ENCODE measurements at regions not wholly inside any gene's neighbourhood (a gene's known extent, or its start where the extent isn't known, plus 50 kb on each side); places are given as distances from the start of the nearest gene placed in this dataset.
"Not testable (repeated sequence)": the region's sequence is repeated elsewhere in the genome, so short reads cannot be mapped to it uniquely, and the experiment has no call there.

GRCh38 chr20:47915495-47915894 lies 130.2 kb upstream of the SULF2 start:
- no CpG with 5 or more reads among the region's 3 CpGs for WGBS (ENCODE audit: extremely low coverage, insufficient coverage, insufficient read length)

GRCh38 chr20:47914792-47915191 lies 129.5 kb upstream of the SULF2 start:
- no peak overlapping the region for H3K27ac ChIP-seq (ENCODE audit: low read depth, low read length)
- no peak overlapping the region for H3K4ac ChIP-seq (ENCODE audit: low read depth, low read length)
- no peaks in the 10 kb centered on the region for H3K36me3 ChIP-seq (ENCODE audit: control insufficient read depth in 1 of 2, insufficient read depth in 2 of 2, low read length in 2 of 2)
- peaks cover 25% of the 10 kb centered on the region for H3K9me3 ChIP-seq (ENCODE audit: insufficient read depth, low read depth, low read length)
- no peak for DNase-seq
- H3K18ac ChIP-seq (ENCODE audit: low read length) = no peak overlapping the region
- H4K12ac ChIP-seq (ENCODE audit: low read depth, low read length) = no peak overlapping the region
- H2AFZ ChIP-seq (ENCODE audit: insufficient read depth, low read length, poor library complexity) = no peak overlapping the region
- H3K4me1 ChIP-seq (ENCODE audit: control insufficient read depth in 1 of 2, insufficient read depth in 2 of 2, low read length in 2 of 2) = no peaks in the 10 kb centered on the region
- WGBS (ENCODE audit: extremely low coverage, insufficient coverage, insufficient read length) = no CpG with 5 or more reads among the region's 1 CpG
- H2BK5ac ChIP-seq (ENCODE audit: low read depth, low read length, poor library complexity) = no peak overlapping the region
- no peaks in the 10 kb centered on the region for H3K27me3 ChIP-seq (ENCODE audit: insufficient read depth, low read length)
- no peak overlapping the region for H3K4me2 ChIP-seq (ENCODE audit: low read length)
- H4K91ac ChIP-seq (ENCODE audit: low read depth, low read length) = no peak overlapping the region
- H2BK12ac ChIP-seq (ENCODE audit: low read length) = no peak overlapping the region
- H3K14ac ChIP-seq (ENCODE audit: low read length) = no peak overlapping the region
- H3K79me2 ChIP-seq (ENCODE audit: control insufficient read depth, insufficient read depth, low read length, poor library complexity) = no peaks in the 10 kb centered on the region
- H3K23ac ChIP-seq (ENCODE audit: low read length) = no peak overlapping the region
- no peaks in the 10 kb centered on the region for H3K79me1 ChIP-seq (ENCODE audit: low read length)
- H4K8ac ChIP-seq (ENCODE audit: low read depth, low read length) = no peak overlapping the region
- H3K9ac ChIP-seq (ENCODE audit: low read length) = no peak overlapping the region
- H3K4me3 ChIP-seq (ENCODE audit: low read depth, low read length) = no peak overlapping the region
- H2AK5ac ChIP-seq (ENCODE audit: low read length) = no peak overlapping the region
- no peak overlapping the region for H2BK120ac ChIP-seq (ENCODE audit: insufficient read depth, low read length, poor library complexity)

More at GRCh38 chr20:47915495-47915894, 130.2 kb upstream of the SULF2 start:
- no peak overlapping the region for H2BK5ac ChIP-seq (ENCODE audit: low read depth, low read length, poor library complexity)
- no peak overlapping the region for H3K9ac ChIP-seq (ENCODE audit: low read length)
- H2BK120ac ChIP-seq (ENCODE audit: insufficient read depth, low read length, poor library complexity) = no peak overlapping the region
- H3K79me1 ChIP-seq (ENCODE audit: low read length) = no peaks in the 10 kb centered on the region
- no peak overlapping the region for H3K4me2 ChIP-seq (ENCODE audit: low read length)
- no peak overlapping the region for H4K12ac ChIP-seq (ENCODE audit: low read depth, low read length)
- H3K4me3 ChIP-seq (ENCODE audit: low read depth, low read length) = no peak overlapping the region
- H4K8ac ChIP-seq (ENCODE audit: low read depth, low read length) = no peak overlapping the region
- no peak overlapping the region for H3K23ac ChIP-seq (ENCODE audit: low read length)
- H2AK5ac ChIP-seq (ENCODE audit: low read length) = no peak overlapping the region
- no peak overlapping the region for H3K18ac ChIP-seq (ENCODE audit: low read length)
- H3K27ac ChIP-seq (ENCODE audit: low read depth, low read length) = no peak overlapping the region
- no peaks in the 10 kb centered on the region for H3K4me1 ChIP-seq (ENCODE audit: control insufficient read depth in 1 of 2, insufficient read depth in 2 of 2, low read length in 2 of 2)
- H2AFZ ChIP-seq (ENCODE audit: insufficient read depth, low read length, poor library complexity) = no peak overlapping the region
- no peak overlapping the region for H2BK12ac ChIP-seq (ENCODE audit: low read length)
- H3K27me3 ChIP-seq (ENCODE audit: insufficient read depth, low read length) = no peaks in the 10 kb centered on the region
- H3K79me2 ChIP-seq (ENCODE audit: control insufficient read depth, insufficient read depth, low read length, poor library complexity) = no peaks in the 10 kb centered on the region
- no peak overlapping the region for H3K4ac ChIP-seq (ENCODE audit: low read depth, low read length)
- DNase-seq = no peak
- no peak overlapping the region for H4K91ac ChIP-seq (ENCODE audit: low read depth, low read length)
- H3K14ac ChIP-seq (ENCODE audit: low read length) = no peak overlapping the region
- H3K9me3 ChIP-seq (ENCODE audit: insufficient read depth, low read depth, low read length) = peaks cover 25% of the 10 kb centered on the region
- no peaks in the 10 kb centered on the region for H3K36me3 ChIP-seq (ENCODE audit: control insufficient read depth in 1 of 2, insufficient read depth in 2 of 2, low read length in 2 of 2)

- not testable (repeated sequence) for H3K79me2 ChIP-seq (ENCODE audit: control insufficient read depth, insufficient read depth, low read length, poor library complexity); H2BK12ac ChIP-seq (ENCODE audit: low read length); H2AFZ ChIP-seq (ENCODE audit: insufficient read depth, low read length, poor library complexity); H3K27ac ChIP-seq (ENCODE audit: low read depth, low read length); DNase-seq; H3K14ac ChIP-seq (ENCODE audit: low read length); H3K4me2 ChIP-seq (ENCODE audit: low read length); H3K4me1 ChIP-seq (ENCODE audit: control insufficient read depth in 1 of 2, insufficient read depth in 2 of 2, low read length in 2 of 2); H2BK5ac ChIP-seq (ENCODE audit: low read depth, low read length, poor library complexity); H2AK5ac ChIP-seq (ENCODE audit: low read length); H3K9ac ChIP-seq (ENCODE audit: low read length); H3K79me1 ChIP-seq (ENCODE audit: low read length); H3K27me3 ChIP-seq (ENCODE audit: insufficient read depth, low read length); H4K8ac ChIP-seq (ENCODE audit: low read depth, low read length); H4K91ac ChIP-seq (ENCODE audit: low read depth, low read length); H4K12ac ChIP-seq (ENCODE audit: low read depth, low read length); H3K23ac ChIP-seq (ENCODE audit: low read length); H3K4ac ChIP-seq (ENCODE audit: low read depth, low read length); H3K18ac ChIP-seq (ENCODE audit: low read length); H3K4me3 ChIP-seq (ENCODE audit: low read depth, low read length); H3K36me3 ChIP-seq (ENCODE audit: control insufficient read depth in 1 of 2, insufficient read depth in 2 of 2, low read length in 2 of 2); H2BK120ac ChIP-seq (ENCODE audit: insufficient read depth, low read length, poor library complexity)
- H3K9me3 ChIP-seq (ENCODE audit: insufficient read depth, low read depth, low read length) = peaks cover 16% of the 10 kb centered on the region
- no CpG with 5 or more reads among the region's 12 CpGs for WGBS (ENCODE audit: extremely low coverage, insufficient coverage, insufficient read length)
Observed at GRCh38 chr20:47912786-47913501, 127.7 kb upstream of the SULF2 start.

GRCh38 chr20:47912165-47912564 lies 126.9 kb upstream of the SULF2 start:
- not testable (repeated sequence) for H3K14ac ChIP-seq (ENCODE audit: low read length); H2AK5ac ChIP-seq (ENCODE audit: low read length); H3K79me2 ChIP-seq (ENCODE audit: control insufficient read depth, insufficient read depth, low read length, poor library complexity); H3K36me3 ChIP-seq (ENCODE audit: control insufficient read depth in 1 of 2, insufficient read depth in 2 of 2, low read length in 2 of 2); H3K4me1 ChIP-seq (ENCODE audit: control insufficient read depth in 1 of 2, insufficient read depth in 2 of 2, low read length in 2 of 2); H3K27me3 ChIP-seq (ENCODE audit: insufficient read depth, low read length); H3K4me2 ChIP-seq (ENCODE audit: low read length); H3K27ac ChIP-seq (ENCODE audit: low read depth, low read length); H2BK120ac ChIP-seq (ENCODE audit: insufficient read depth, low read length, poor library complexity); H2BK12ac ChIP-seq (ENCODE audit: low read length); H4K8ac ChIP-seq (ENCODE audit: low read depth, low read length); H4K12ac ChIP-seq (ENCODE audit: low read depth, low read length); H3K18ac ChIP-seq (ENCODE audit: low read length); H3K23ac ChIP-seq (ENCODE audit: low read length); H3K79me1 ChIP-seq (ENCODE audit: low read length); H4K91ac ChIP-seq (ENCODE audit: low read depth, low read length); H3K4ac ChIP-seq (ENCODE audit: low read depth, low read length); H2AFZ ChIP-seq (ENCODE audit: insufficient read depth, low read length, poor library complexity); H2BK5ac ChIP-seq (ENCODE audit: low read depth, low read length, poor library complexity); DNase-seq; H3K4me3 ChIP-seq (ENCODE audit: low read depth, low read length); H3K9ac ChIP-seq (ENCODE audit: low read length)
- H3K9me3 ChIP-seq (ENCODE audit: insufficient read depth, low read depth, low read length) = peaks cover 12% of the 10 kb centered on the region
- WGBS (ENCODE audit: extremely low coverage, insufficient coverage, insufficient read length) = no CpG with 5 or more reads among the region's 8 CpGs
